IMR-90 (cell line): ENCODE measurements at regions not wholly inside any gene's neighbourhood (a gene's known extent, or its start where the extent isn't known, plus 50 kb on each side); places are given as distances from the start of the nearest gene placed in this dataset.

Experiments used
- MXI1 ChIP-seq: IDR thresholded peaks from 2 replicates; pipeline ENCODE4 v1.6.1; 2012; ENCODE audit warnings: low read depth, mild to moderate bottlenecking, low read length, moderate library complexity, borderline replicate concordance
- RAD21 ChIP-seq: IDR thresholded peaks from 2 replicates; pipeline ENCODE4 v1.6.1; 2012; ENCODE audit warnings: low read length, improper control_type of control experiment
- RCOR1 ChIP-seq: IDR thresholded peaks from 2 replicates; pipeline ENCODE4 v1.6.1; 2012; ENCODE audit warnings: mild to moderate bottlenecking, low read length, improper control_type of control experiment; ENCODE audit not compliant: insufficient replicate concordance
- TF ChIP-seq, protein P1 (sequence below): conservative IDR thresholded peaks from 2 replicates; pipeline ENCODE4 v1.5.1; 2012; ENCODE audit warnings: mild to moderate bottlenecking, low read depth, low read length, improper control_type of control experiment

DNA sequence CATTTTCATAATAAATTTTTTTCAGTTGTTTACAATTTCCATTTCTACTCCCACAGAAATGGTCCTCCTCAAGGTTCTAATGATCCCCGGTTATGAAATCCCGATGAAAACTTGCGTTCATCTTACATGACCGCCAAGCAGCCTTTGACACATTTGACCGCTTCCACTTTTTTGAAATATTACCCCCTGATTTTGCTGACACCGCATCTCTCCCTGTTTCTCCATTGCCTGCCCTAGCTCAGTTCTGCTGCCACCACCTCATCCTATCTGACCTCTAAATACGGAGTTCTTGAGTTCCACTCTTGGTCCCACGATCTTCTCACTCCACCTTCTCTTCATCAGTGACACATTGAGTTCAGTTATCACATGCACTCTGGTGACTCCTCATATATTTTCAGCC lies 74.1 kb downstream of the SLC35B3 start:
- TF ChIP-seq, protein P1, sequence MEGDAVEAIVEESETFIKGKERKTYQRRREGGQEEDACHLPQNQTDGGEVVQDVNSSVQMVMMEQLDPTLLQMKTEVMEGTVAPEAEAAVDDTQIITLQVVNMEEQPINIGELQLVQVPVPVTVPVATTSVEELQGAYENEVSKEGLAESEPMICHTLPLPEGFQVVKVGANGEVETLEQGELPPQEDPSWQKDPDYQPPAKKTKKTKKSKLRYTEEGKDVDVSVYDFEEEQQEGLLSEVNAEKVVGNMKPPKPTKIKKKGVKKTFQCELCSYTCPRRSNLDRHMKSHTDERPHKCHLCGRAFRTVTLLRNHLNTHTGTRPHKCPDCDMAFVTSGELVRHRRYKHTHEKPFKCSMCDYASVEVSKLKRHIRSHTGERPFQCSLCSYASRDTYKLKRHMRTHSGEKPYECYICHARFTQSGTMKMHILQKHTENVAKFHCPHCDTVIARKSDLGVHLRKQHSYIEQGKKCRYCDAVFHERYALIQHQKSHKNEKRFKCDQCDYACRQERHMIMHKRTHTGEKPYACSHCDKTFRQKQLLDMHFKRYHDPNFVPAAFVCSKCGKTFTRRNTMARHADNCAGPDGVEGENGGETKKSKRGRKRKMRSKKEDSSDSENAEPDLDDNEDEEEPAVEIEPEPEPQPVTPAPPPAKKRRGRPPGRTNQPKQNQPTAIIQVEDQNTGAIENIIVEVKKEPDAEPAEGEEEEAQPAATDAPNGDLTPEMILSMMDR: no peak
- TF ChIP-seq RCOR1 (no peak), RAD21 (no peak), MXI1 (no peak)
